ENCODE measurements at regions not wholly inside any gene's neighbourhood (a gene's known extent, or its start where the extent isn't known, plus 50 kb on each side); places are given as distances from the start of the nearest gene placed in this dataset.
A peak's percentile ranks its signal among the peaks of the same experiment; 100 is the strongest.
"Not testable (repeated sequence)": the region's sequence is repeated elsewhere in the genome, so short reads cannot be mapped to it uniquely, and the experiment has no call there.

DNA sequence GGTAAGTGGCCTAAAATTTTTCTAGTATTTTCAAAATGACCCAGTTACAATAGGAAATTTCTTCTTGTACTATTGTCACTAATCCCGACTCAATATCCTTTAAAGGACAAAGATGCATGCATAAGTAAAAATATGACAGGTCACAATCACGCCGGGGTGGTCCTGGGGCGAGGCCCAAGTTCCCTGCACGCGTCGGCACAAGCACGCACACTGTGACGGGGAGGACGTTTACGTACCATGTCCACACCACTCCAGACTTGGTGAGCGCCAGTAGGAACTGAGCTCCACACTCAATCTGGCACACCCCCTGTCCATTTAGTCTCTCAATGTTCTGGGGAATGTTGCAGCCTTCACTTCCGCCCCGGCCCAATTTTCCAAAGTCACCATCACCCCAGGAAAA is 128.7 kb downstream of the GOLGA6L22 start:
- FAIRE-seq; H3K4me3 ChIP-seq; DNase-seq (ENCODE audit: low read depth in 1 of 2, low spot score in 1 of 2); H3K4me2 ChIP-seq; H3K9me3 ChIP-seq; H3K27ac ChIP-seq; H3K4me1 ChIP-seq; ATAC-seq; POLR2A ChIA-PET; CTCF ChIA-PET: not testable (repeated sequence)
- 96% methylated on average over 11 of the region's 14 CpGs for WGBS (ENCODE audit: missing lambda C conversion rate)

DNA sequence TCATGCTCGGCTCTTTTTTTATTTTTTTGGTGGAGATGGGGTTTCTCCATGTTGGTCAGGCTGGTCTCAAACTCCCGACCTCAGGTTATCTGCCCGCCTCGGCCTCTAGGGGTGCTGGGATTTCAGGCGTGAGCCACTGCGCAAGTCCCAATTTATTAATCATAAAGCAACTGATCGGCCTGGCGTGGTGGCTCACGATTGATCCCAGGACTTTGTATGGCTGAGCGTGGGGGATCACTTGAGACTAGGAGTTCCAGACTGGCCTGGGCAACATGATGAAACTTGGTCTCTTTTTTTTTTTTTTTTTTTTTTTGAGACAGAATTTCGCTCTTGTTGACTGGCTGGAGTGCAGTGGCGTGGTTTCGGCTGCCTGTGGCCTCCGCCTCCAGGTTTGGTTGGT is 139.8 kb downstream of the GOLGA6L22 start:
- H3K27ac ChIP-seq; CTCF ChIA-PET; H3K4me1 ChIP-seq; POLR2A ChIA-PET; H3K9me3 ChIP-seq; DNase-seq (ENCODE audit: low read depth in 1 of 2, low spot score in 1 of 2); H3K4me3 ChIP-seq; H3K4me2 ChIP-seq; FAIRE-seq; ATAC-seq: not testable (repeated sequence)
- WGBS (ENCODE audit: missing lambda C conversion rate), result 90% methylated on average over 11 of the region's 14 CpGs

DNA sequence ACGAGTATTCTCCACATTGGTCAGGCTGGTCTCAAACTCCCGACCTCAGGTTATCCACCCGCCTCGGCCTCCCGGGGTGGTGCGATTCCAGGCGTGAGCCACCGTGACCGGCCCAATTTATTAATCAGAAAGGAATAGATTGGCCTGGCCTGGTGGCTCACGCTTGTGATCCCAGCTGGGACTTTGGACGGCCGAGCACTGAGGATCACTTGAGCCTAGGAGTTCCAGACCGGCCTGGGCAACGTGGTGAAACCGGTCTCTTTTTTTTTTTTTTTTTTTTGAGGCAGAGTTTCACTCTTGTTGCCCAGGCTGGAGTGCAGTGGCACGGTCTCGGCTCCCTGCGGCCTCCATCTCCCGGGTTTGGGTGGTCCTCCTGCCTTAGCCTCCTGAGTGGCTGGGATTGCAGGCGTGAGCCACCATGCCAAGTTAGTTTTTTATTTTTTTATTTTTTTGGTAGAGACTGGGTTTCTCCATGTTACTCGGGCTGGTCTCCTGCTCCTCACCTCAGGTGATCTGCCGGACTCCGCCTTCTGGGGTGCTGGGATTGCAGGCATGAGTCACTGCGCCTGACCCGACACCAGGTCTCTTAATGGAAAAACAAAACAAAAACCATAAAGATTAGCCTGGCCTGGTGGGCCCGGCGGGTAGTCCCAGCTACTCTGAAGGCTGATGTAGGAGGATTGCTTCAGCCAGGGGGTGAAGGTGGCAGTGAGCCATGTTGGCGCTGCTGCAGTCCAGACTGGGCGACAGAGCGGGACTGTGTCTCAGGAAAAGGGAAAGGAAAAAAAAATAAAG is 141.0 kb downstream of the GOLGA6L22 start:
- 90% methylated on average over 30 of the region's 30 CpGs for WGBS (ENCODE audit: missing lambda C conversion rate)
- H3K27ac ChIP-seq; H3K4me1 ChIP-seq; ATAC-seq; H3K4me3 ChIP-seq; H3K9me3 ChIP-seq; CTCF ChIA-PET; H3K4me2 ChIP-seq; DNase-seq (ENCODE audit: low read depth in 1 of 2, low spot score in 1 of 2); POLR2A ChIA-PET; FAIRE-seq: not testable (repeated sequence)

GRCh38 chr15:22616976-22617375 is 158.3 kb downstream of the GOLGA6L22 start:
- H3K9me3 ChIP-seq, H3K27ac ChIP-seq, H3K4me2 ChIP-seq, CTCF ChIA-PET, H3K4me3 ChIP-seq, FAIRE-seq, ATAC-seq, H3K4me1 ChIP-seq, POLR2A ChIA-PET: not testable (repeated sequence)
- WGBS (ENCODE audit: missing lambda C conversion rate), result 65% methylated on average over 8 of the region's 9 CpGs
- DNase-seq (ENCODE audit: low read depth in 1 of 2, low spot score in 1 of 2), result peak in 1 of 2 experiments; percentile 11

DNA sequence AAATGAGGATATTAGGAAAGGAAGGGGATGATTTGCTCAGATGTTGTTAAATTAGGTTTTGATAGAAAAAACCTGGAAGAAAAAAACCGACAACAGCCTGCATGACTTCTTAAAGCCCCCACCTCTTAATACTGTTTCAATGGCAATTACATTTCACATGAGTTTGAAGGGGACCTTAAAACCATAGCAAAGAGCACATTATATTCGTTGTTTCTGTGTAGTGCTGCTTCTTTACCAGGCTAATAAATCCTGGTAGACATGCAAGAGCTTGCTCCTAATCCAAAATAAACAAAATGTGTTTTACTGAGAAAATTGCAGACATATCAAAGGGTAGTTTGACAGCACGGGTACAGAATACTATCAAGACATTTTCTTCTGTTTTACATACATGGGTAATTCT is 154.7 kb upstream of the NIPA1 start:
- FAIRE-seq; ATAC-seq; H3K4me2 ChIP-seq; H3K4me3 ChIP-seq; CTCF ChIA-PET; DNase-seq (ENCODE audit: low read depth in 1 of 2, low spot score in 1 of 2); H3K9me3 ChIP-seq; POLR2A ChIA-PET; H3K4me1 ChIP-seq; H3K27ac ChIP-seq: not testable (repeated sequence)
- 20% methylated on average over 3 of the region's 3 CpGs for WGBS (ENCODE audit: missing lambda C conversion rate)

DNA sequence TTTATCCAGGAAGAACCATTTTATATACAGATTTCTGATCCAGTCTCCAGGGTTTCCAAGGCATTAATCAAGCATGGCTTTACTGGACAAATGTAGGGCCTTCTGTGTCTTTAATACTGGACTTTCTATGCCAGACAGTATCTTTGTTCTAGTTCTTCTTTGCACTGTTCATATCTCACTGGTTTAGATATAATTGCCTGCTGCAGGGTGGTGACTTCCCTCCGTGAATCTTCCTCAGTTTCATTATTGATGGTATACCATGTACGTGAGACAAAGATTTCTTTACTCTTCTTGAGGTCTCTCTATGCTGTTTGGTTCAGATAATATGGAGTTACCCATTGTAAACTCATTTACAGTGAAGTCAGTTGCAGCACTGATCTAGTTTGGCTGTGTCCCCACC is 146.5 kb upstream of the NIPA1 start:
- ATAC-seq, result not testable (repeated sequence)

GRCh38 chr15:22649458-22649857 is 137.0 kb upstream of the NIPA1 start:
- FAIRE-seq; H3K4me3 ChIP-seq; CTCF ChIA-PET; H3K4me1 ChIP-seq; H3K4me2 ChIP-seq; H3K27ac ChIP-seq; DNase-seq (ENCODE audit: low read depth in 1 of 2, low spot score in 1 of 2); ATAC-seq; H3K9me3 ChIP-seq; POLR2A ChIA-PET: not testable (repeated sequence)
- WGBS (ENCODE audit: missing lambda C conversion rate), result 71% methylated on average over 4 of the region's 4 CpGs

More for the DNA sequence above, 146.5 kb upstream of the NIPA1 start:
- H3K4me3 ChIP-seq; FAIRE-seq; H3K4me2 ChIP-seq; H3K27ac ChIP-seq; H3K9me3 ChIP-seq; POLR2A ChIA-PET; DNase-seq (ENCODE audit: low read depth in 1 of 2, low spot score in 1 of 2); H3K4me1 ChIP-seq; CTCF ChIA-PET: not testable (repeated sequence)
- 71% methylated on average over 2 of the region's 2 CpGs for WGBS (ENCODE audit: missing lambda C conversion rate)

- CTCF ChIA-PET; H3K4me2 ChIP-seq; FAIRE-seq; H3K4me3 ChIP-seq; H3K27ac ChIP-seq; H3K9me3 ChIP-seq; DNase-seq (ENCODE audit: low read depth in 1 of 2, low spot score in 1 of 2); ATAC-seq; POLR2A ChIA-PET; H3K4me1 ChIP-seq; TF ChIP-seq FOSL2 (IDR thresholded peaks at IDR 0.05): not testable (repeated sequence)
- peak; percentile 50 for TF ChIP-seq FOSL2 (CRISPR knock-in tag; IDR thresholded peaks at IDR 0.05)
- WGBS (ENCODE audit: missing lambda C conversion rate), result 86% methylated on average over 2 of the region's 2 CpGs
Observed at GRCh38 chr15:22651179-22651578, 135.3 kb upstream of the NIPA1 start.
